IMR-90 (cell line): ENCODE measurements at regions not wholly inside any gene's neighbourhood (a gene's known extent, or its start where the extent isn't known, plus 50 kb on each side); places are given as distances from the start of the nearest gene placed in this dataset.

Experiments
- ATAC-seq: fragments of 200-7000 bp; cut with Tn5 transposase; 2 replicates; pipeline ENCODE4 v1.9.1; 2020; ENCODE audit warnings: low read depth, mild to moderate bottlenecking, moderate library complexity
- BruUV-seq: library from RNA; stranded (reverse); fragments of 400-500 nt; replicated peaks from 2 replicates; lab custom pipeline; 2021; lab: Mats Ljungman, UMichigan
- CTCF ChIA-PET: fragments of 300-600 bp; formaldehyde crosslinking; extraction: SDS; loops from one replicate; lab custom pipeline; 2021; ENCODE audit warnings: antibody characterized with exemption; lab: Yijun Ruan, JAX
- POLR2A ChIA-PET: fragments of 300-600 bp; sonication (Branson Sonifier 250); formaldehyde crosslinking; loops from one replicate; lab custom pipeline; 2022; ENCODE audit warnings: antibody characterized with exemption; ENCODE audit not compliant: unreplicated experiment; lab: Charles Lee
- DNase-seq: peaks from one replicate; pipeline ENCODE4 v3.0.0; 2013
- H2AFZ ChIP-seq: replicated peaks from 2 replicates; pipeline ENCODE3; 2013; ENCODE audit warnings: low read length, mild to moderate bottlenecking; ENCODE audit not compliant: poor library complexity
- H2AK5ac ChIP-seq: 2 replicates; pipeline ENCODE4 v1.6.1; 2013; ENCODE audit warnings: low read depth, low read length, inconsistent platforms
- H2AK9ac ChIP-seq: replicated peaks from 2 replicates; pipeline ENCODE3; 2013; ENCODE audit warnings: mild to moderate bottlenecking, low read depth, low read length, moderate library complexity; ENCODE audit not compliant: poor library complexity
- H2BK120ac ChIP-seq: 2 replicates; pipeline ENCODE4 v1.6.1; 2013; ENCODE audit warnings: low read depth, low read length, inconsistent platforms
- H2BK15ac ChIP-seq: 3 replicates; pipeline ENCODE4 v1.6.1; 2013; ENCODE audit warnings: low read depth, low read length, inconsistent platforms
- H2BK20ac ChIP-seq: 2 replicates; pipeline ENCODE4 v1.6.1; 2013; ENCODE audit warnings: low read depth, mild to moderate bottlenecking, inconsistent platforms, low read length, moderate library complexity
- H2BK5ac ChIP-seq: 2 replicates; pipeline ENCODE4 v1.6.1; 2013; ENCODE audit warnings: mild to moderate bottlenecking, low read depth, low read length, inconsistent platforms; ENCODE audit not compliant: poor library complexity, severe bottlenecking
- H3K14ac ChIP-seq: replicated peaks from 2 replicates; pipeline ENCODE4 v1.6.1; 2013; ENCODE audit warnings: low read depth, low read length, inconsistent platforms
- H3K18ac ChIP-seq: 2 replicates; pipeline ENCODE4 v1.6.1; 2013; ENCODE audit warnings: low read depth, low read length, control low read depth
- H3K23ac ChIP-seq: 2 replicates; pipeline ENCODE4 v1.6.1; 2013; ENCODE audit warnings: low read depth, low read length, inconsistent platforms
- H3K27ac ChIP-seq: 2 replicates; pipeline ENCODE4 v1.5.1; 2013; ENCODE audit warnings: mild to moderate bottlenecking, control low read depth, low read length; ENCODE audit not compliant: insufficient read depth
- H3K27me3 ChIP-seq: 2 replicates; pipeline ENCODE4 v1.6.1; 2013; ENCODE audit warnings: low read length; ENCODE audit not compliant: control insufficient read depth, insufficient read depth
- H3K36me3 ChIP-seq: 2 replicates; pipeline ENCODE4 v1.6.1; 2013; ENCODE audit warnings: low read length, mixed read lengths; ENCODE audit not compliant: control insufficient read depth, insufficient read depth
- H3K4ac ChIP-seq: 2 replicates; pipeline ENCODE4 v1.6.1; 2013; ENCODE audit warnings: low read depth, low read length, inconsistent platforms
- H3K4me1 ChIP-seq: 2 replicates; pipeline ENCODE4 v1.6.1; 2013; ENCODE audit warnings: low read length, mixed read lengths; ENCODE audit not compliant: control insufficient read depth, insufficient read depth
- H3K4me2 ChIP-seq: 2 replicates; pipeline ENCODE4 v1.6.1; 2013; ENCODE audit warnings: low read depth, mild to moderate bottlenecking, control low read depth, low read length, moderate library complexity
- H3K4me3 ChIP-seq: 2 replicates; pipeline ENCODE4 v1.5.1; 2013; ENCODE audit warnings: low read depth, mild to moderate bottlenecking, control low read depth, low read length, moderate library complexity; ENCODE audit not compliant: insufficient read depth
- H3K56ac ChIP-seq: 2 replicates; pipeline ENCODE4 v1.6.1; 2013; ENCODE audit warnings: low read length, inconsistent platforms; ENCODE audit not compliant: insufficient read depth; ENCODE audit errors: extremely low read depth
- H3K79me1 ChIP-seq, 2 experiments: 2 replicates each; pipeline ENCODE4 v1.6.1; 2013; ENCODE audit warnings: low read length in 2 of 2, inconsistent platforms in 1 of 2, low read depth in 1 of 2
- H3K9ac ChIP-seq: 2 replicates; pipeline ENCODE4 v1.6.1; 2013; ENCODE audit warnings: low read depth, low read length, control low read depth
- H3K9me1 ChIP-seq: 2 replicates; pipeline ENCODE4 v1.6.1; 2013; ENCODE audit warnings: low read length, inconsistent platforms; ENCODE audit not compliant: insufficient read depth
- H3K9me3 ChIP-seq: 2 replicates; pipeline ENCODE4 v1.6.1; 2013; ENCODE audit warnings: low read length; ENCODE audit not compliant: control insufficient read depth, insufficient read depth
- H4K20me1 ChIP-seq: 2 replicates; pipeline ENCODE4 v1.6.1; 2013; ENCODE audit warnings: low read length, inconsistent platforms; ENCODE audit not compliant: insufficient read depth
- H4K5ac ChIP-seq: 2 replicates; pipeline ENCODE4 v1.6.1; 2013; ENCODE audit warnings: mild to moderate bottlenecking, low read depth, low read length, control low read depth
- H4K8ac ChIP-seq, 2 experiments: 2 replicates each; pipeline ENCODE4 v1.6.1; 2013; ENCODE audit warnings: low read depth in 2 of 2, low read length in 2 of 2, control low read depth in 1 of 2, inconsistent platforms in 1 of 2
- H4K91ac ChIP-seq: 2 replicates; pipeline ENCODE4 v1.6.1; 2013; ENCODE audit warnings: low read depth, low read length, inconsistent platforms; ENCODE audit not compliant: insufficient read depth
- BHLHE40 ChIP-seq: fragments of 150-350 bp; IDR thresholded peaks from 2 replicates; pipeline ENCODE4 v1.6.1; 2016; ENCODE audit warnings: mild to moderate bottlenecking, low read depth, low read length
- CEBPB ChIP-seq: IDR thresholded peaks from 2 replicates; pipeline ENCODE4 v1.6.1; 2012; ENCODE audit warnings: low read depth, low read length, improper control_type of control experiment
- FOS ChIP-seq: fragments of 150-350 bp; IDR thresholded peaks from 2 replicates; pipeline ENCODE4 v1.6.1; 2016; ENCODE audit warnings: low read depth, low read length
- NFE2L2 ChIP-seq: fragments of 150-350 bp; IDR thresholded peaks from 2 replicates; pipeline ENCODE4 v1.6.1; 2016; ENCODE audit warnings: low read depth, mild to moderate bottlenecking, low read length
- POLR2A ChIP-seq: IDR thresholded peaks from 2 replicates; pipeline ENCODE4 v1.6.1; 2012; ENCODE audit warnings: mild to moderate bottlenecking, low read depth, low read length
- RFX5 ChIP-seq: IDR thresholded peaks from 2 replicates; pipeline ENCODE4 v1.8.0; 2012; ENCODE audit warnings: low read depth, mild to moderate bottlenecking, low read length, moderate library complexity
- SMC3 ChIP-seq: fragments of 150-350 bp; IDR thresholded peaks from 2 replicates; pipeline ENCODE4 v1.6.1; 2016; ENCODE audit warnings: low read depth, mild to moderate bottlenecking, antibody characterized with exemption, low read length, moderate library complexity
- USF2 ChIP-seq: fragments of 150-350 bp; IDR thresholded peaks from 2 replicates; pipeline ENCODE4 v1.6.1; 2017; ENCODE audit warnings: mild to moderate bottlenecking, antibody characterized with exemption, low read length, low read depth
- WGBS, 2 experiments: methylation state at CpG; one replicate each; pipeline versions ENCODE4 v1.1.5 to v1.1.7; 2013; ENCODE audit warnings: missing lambda C conversion rate in 2 of 2; ENCODE audit not compliant: insufficient read length in 1 of 2; ENCODE audit errors: extremely low coverage in 2 of 2; 5-methylcytosine and 5-hydroxymethylcytosine counted together
- dilution Hi-C: fragments of 300-500 bp; cut with HindIII; formaldehyde crosslinking; loops from one replicate; pipeline ENCODE4 v1.14.3; 2018; ENCODE audit warnings: low sequenced_read_pairs; ENCODE audit not compliant: unreplicated experiment
- in situ Hi-C: fragments of 300-500 bp; cut with MboI; formaldehyde crosslinking; loops from 3 replicates; pipeline ENCODE4 v1.14.3; 2019; ENCODE audit warnings: low sequenced_read_pairs, inconsistent platforms, mixed read lengths
- intact Hi-C: fragments of 100-400 bp; cut with micrococcal nuclease; formaldehyde crosslinking; loops from 2 replicates; pipeline ENCODE4 v1.10.0; 2022
- TF ChIP-seq, protein P1 (sequence below): conservative IDR thresholded peaks from 2 replicates; pipeline ENCODE4 v1.5.1; 2012; ENCODE audit warnings: mild to moderate bottlenecking, low read depth, low read length, improper control_type of control experiment

DNA sequence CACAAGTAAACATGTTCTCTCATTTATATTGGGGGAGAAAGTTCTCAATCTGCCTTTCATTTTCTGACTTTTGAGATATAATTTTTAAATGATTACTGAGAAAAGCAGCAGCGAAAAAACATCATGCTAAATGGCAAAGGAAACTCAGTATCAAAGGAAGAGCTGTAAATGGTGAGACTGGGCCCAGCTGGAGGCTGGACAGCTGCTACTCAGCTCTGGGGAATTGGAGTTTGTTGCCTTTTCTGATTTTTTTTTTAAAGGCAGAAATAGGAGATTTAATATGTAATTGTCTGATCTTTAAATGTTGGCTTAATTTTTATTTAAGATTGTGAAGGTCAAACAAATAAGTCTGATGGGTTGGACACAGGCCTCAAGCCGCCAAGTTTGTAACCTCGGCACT is 137.1 kb upstream of the TACR1 start:
- Histone ChIP-seq H3K4me1 (no peaks in the 10 kb centered on the region; the same call in 1 of the 2 replicates), H3K56ac (no peak overlapping the region), H3K9ac (no peak overlapping the region), H3K18ac (no peak overlapping the region), H2BK120ac (no peak overlapping the region), H3K27ac (no peak overlapping the region), H3K36me3 (no peaks in the 10 kb centered on the region), H3K4me2 (peak overlapping the region; percentile 47; the same call in 1 of the 2 replicates), H3K23ac (no peak overlapping the region), H4K5ac (no peak overlapping the region), H2BK20ac (no peak overlapping the region), H3K9me1 (no peaks in the 10 kb centered on the region), H3K4me3 (no peak overlapping the region), H2BK5ac (no peak overlapping the region), H3K9me3 (no peaks in the 10 kb centered on the region), H2BK15ac (no peak overlapping the region), H3K79me1 (no peaks in the 10 kb centered on the region), H3K27me3 (peaks cover 2% of the 10 kb centered on the region; the same call in 1 of the 2 replicates), H2AFZ (peak overlapping the region; percentile 55), H4K20me1 (no peaks in the 10 kb centered on the region), H4K8ac (no peak overlapping the region), H2AK5ac (no peak overlapping the region), H3K14ac (no peak overlapping the region), H4K91ac (no peak overlapping the region), H3K4ac (no peak overlapping the region), H2AK9ac (no peak overlapping the region)
- no peak for ATAC-seq
- DNase-seq, result no peak
- WGBS, 2 experiments, result 30% methylated on average over 2 of the region's 3 CpGs; no CpG with 5 or more reads in 1 of the 2 experiments
- in situ Hi-C loops (no loop called here), intact Hi-C loops (no loop called here), dilution Hi-C loops (no loop called here)
- BruUV-seq, result no TSS peak
- CTCF ChIA-PET, result interaction anchor here (1.4 kb wide), 1 partner anchor 11 kb away, joined by 6 read pairs; no protein-coding TSS in a partner anchor
- TF ChIP-seq POLR2A, result no peak
- TF ChIP-seq FOS, result no peak
- TF ChIP-seq, protein P1, sequence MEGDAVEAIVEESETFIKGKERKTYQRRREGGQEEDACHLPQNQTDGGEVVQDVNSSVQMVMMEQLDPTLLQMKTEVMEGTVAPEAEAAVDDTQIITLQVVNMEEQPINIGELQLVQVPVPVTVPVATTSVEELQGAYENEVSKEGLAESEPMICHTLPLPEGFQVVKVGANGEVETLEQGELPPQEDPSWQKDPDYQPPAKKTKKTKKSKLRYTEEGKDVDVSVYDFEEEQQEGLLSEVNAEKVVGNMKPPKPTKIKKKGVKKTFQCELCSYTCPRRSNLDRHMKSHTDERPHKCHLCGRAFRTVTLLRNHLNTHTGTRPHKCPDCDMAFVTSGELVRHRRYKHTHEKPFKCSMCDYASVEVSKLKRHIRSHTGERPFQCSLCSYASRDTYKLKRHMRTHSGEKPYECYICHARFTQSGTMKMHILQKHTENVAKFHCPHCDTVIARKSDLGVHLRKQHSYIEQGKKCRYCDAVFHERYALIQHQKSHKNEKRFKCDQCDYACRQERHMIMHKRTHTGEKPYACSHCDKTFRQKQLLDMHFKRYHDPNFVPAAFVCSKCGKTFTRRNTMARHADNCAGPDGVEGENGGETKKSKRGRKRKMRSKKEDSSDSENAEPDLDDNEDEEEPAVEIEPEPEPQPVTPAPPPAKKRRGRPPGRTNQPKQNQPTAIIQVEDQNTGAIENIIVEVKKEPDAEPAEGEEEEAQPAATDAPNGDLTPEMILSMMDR, result no peak
- no peak for TF ChIP-seq RFX5
- TF ChIP-seq BHLHE40, result no peak
- no peak for TF ChIP-seq NFE2L2
- TF ChIP-seq SMC3, result no peak
- no peak for TF ChIP-seq USF2
- no peak for TF ChIP-seq CEBPB
- POLR2A ChIA-PET, result no interaction called here
